Endodermal cell (in vitro differentiated cells): ENCODE measurements at regions not wholly inside any gene's neighbourhood (a gene's known extent, or its start where the extent isn't known, plus 50 kb on each side); places are given as distances from the start of the nearest gene placed in this dataset.

Experiments
- DNase-seq: peaks from one replicate; pipeline ENCODE4 v3.0.0-alpha.2; 2017
- H3K27ac ChIP-seq: 2 replicates; pipeline ENCODE4 v1.5.1; 2013; ENCODE audit warnings: mild to moderate bottlenecking, low read depth, low read length, moderate library complexity
- H3K27me3 ChIP-seq: 2 replicates; pipeline ENCODE4 v1.6.1; 2013; ENCODE audit warnings: mild to moderate bottlenecking, low read length, moderate library complexity; ENCODE audit not compliant: insufficient read depth, control insufficient read depth, poor library complexity, severe bottlenecking
- H3K36me3 ChIP-seq: 2 replicates; pipeline ENCODE4 v1.7.0; 2013; ENCODE audit warnings: mild to moderate bottlenecking, low read length, moderate library complexity; ENCODE audit not compliant: control insufficient read depth, insufficient read depth
- H3K4me1 ChIP-seq: one replicate; pipeline ENCODE4 v1.7.0; 2013; ENCODE audit warnings: low read length; ENCODE audit not compliant: control insufficient read depth, insufficient read depth
- H3K4me3 ChIP-seq: 2 replicates; pipeline ENCODE4 v1.5.1; 2013; ENCODE audit warnings: mild to moderate bottlenecking, low read length, moderate library complexity
- H3K9ac ChIP-seq: 2 replicates; pipeline ENCODE4 v1.6.1; 2013; ENCODE audit warnings: mild to moderate bottlenecking, low read length, moderate library complexity; ENCODE audit not compliant: poor library complexity, severe bottlenecking; ENCODE audit errors: extremely low read depth
- H3K9me3 ChIP-seq: 2 replicates; pipeline ENCODE4 v1.6.1; 2013; ENCODE audit warnings: mild to moderate bottlenecking, low read length, moderate library complexity; ENCODE audit not compliant: control insufficient read depth
- H3K27ac Mint-ChIP-seq: 2 replicates; pipeline ENCODE4 v1.8.0; 2020; ENCODE audit warnings: mixed read lengths
- H3K27me3 Mint-ChIP-seq: 2 replicates; pipeline ENCODE4 v1.8.0; 2021; ENCODE audit warnings: mild to moderate bottlenecking, mixed read lengths; ENCODE audit not compliant: insufficient read depth
- H3K36me3 Mint-ChIP-seq: 2 replicates; pipeline ENCODE4 v1.8.0; 2020; ENCODE audit warnings: low read depth, mixed read lengths
- H3K4me1 Mint-ChIP-seq: 2 replicates; pipeline ENCODE4 v1.8.0; 2020; ENCODE audit warnings: mixed read lengths
- H3K4me3 Mint-ChIP-seq: 2 replicates; pipeline ENCODE4 v1.8.0; 2020; ENCODE audit warnings: mild to moderate bottlenecking, moderate library complexity, mixed read lengths
- H3K9me3 Mint-ChIP-seq: 2 replicates; pipeline ENCODE4 v1.8.0; 2020; ENCODE audit warnings: mild to moderate bottlenecking, mixed read lengths
- WGBS, 2 experiments: methylation state at CpG; one replicate each; pipeline versions ENCODE4 v1.1.5 to v1.1.7; 2013; ENCODE audit warnings: missing lambda C conversion rate in 2 of 2, mixed read lengths in 1 of 2; ENCODE audit not compliant: insufficient coverage in 1 of 2, insufficient read length in 1 of 2; 5-methylcytosine and 5-hydroxymethylcytosine counted together
- TF ChIP-seq, protein P1 (sequence below): fragments of 200-600 bp; sonication (generic); conservative IDR thresholded peaks from 2 replicates; pipeline ENCODE4 v1.5.0; 2021; ENCODE audit warnings: antibody characterized with exemption, mild to moderate bottlenecking

DNA sequence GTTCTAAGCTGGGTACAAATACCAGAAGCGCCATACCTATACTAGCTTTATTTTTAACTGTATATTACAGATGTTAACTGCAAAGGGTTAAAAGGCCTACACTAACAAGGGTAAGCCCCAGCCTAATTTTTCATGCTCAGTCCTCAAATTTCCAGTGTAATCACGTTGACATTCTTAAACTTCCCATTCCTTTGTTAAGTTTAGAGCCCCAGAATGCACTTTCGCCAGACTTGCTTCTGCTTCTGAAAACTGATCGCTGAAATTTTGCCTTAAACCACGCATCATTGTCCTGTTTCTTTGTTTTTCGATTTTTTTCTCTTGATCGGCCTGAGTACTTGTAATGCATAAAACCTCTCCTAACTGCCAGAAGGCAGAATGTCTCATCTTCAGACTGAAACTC lies 2141.9 kb upstream of the AGA start:
- Histone ChIP-seq H3K27ac (no peak overlapping the region), H3K9me3 (no peaks in the 10 kb centered on the region), H3K36me3 (no peaks in the 10 kb centered on the region), H3K4me3 (no peak overlapping the region), H3K4me1 (no peaks in the 10 kb centered on the region), H3K9ac (no peak overlapping the region), H3K27me3 (no peaks in the 10 kb centered on the region)
- Mint-ChIP-seq H3K4me1 (no peaks in the 10 kb centered on the region), H3K36me3 (no peaks in the 10 kb centered on the region), H3K27ac (no peak overlapping the region), H3K4me3 (no peak overlapping the region), H3K9me3 (no peaks in the 10 kb centered on the region), H3K27me3 (no peaks in the 10 kb centered on the region)
- 67 to 78% methylated on average over 5 to 7 of the region's 7 CpGs for WGBS, 2 experiments
- no peak for DNase-seq
- TF ChIP-seq, protein P1, sequence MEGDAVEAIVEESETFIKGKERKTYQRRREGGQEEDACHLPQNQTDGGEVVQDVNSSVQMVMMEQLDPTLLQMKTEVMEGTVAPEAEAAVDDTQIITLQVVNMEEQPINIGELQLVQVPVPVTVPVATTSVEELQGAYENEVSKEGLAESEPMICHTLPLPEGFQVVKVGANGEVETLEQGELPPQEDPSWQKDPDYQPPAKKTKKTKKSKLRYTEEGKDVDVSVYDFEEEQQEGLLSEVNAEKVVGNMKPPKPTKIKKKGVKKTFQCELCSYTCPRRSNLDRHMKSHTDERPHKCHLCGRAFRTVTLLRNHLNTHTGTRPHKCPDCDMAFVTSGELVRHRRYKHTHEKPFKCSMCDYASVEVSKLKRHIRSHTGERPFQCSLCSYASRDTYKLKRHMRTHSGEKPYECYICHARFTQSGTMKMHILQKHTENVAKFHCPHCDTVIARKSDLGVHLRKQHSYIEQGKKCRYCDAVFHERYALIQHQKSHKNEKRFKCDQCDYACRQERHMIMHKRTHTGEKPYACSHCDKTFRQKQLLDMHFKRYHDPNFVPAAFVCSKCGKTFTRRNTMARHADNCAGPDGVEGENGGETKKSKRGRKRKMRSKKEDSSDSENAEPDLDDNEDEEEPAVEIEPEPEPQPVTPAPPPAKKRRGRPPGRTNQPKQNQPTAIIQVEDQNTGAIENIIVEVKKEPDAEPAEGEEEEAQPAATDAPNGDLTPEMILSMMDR: no peak

DNA sequence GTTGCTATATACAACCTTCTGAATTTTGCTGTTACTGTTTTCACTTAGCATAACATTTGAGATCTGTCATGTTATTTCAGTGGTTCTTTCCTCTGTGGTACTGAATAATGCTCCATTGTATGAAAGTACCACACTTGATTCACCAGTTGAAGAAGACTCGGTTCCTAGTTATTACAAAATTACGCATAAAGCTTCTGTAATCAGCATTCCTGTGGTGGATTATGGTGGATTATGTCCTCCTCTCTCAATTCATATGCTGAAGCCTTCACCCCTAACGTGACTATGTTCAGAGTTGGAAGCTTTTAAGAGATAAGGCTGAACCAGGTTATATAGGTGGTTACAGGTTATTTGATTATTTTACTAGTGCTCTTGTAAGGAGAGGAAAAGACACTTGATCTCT lies 2143.5 kb upstream of the AGA start:
- H3K36me3 Mint-ChIP-seq: no peaks in the 10 kb centered on the region
- TF ChIP-seq, protein P1: no peak
- H3K27me3 Mint-ChIP-seq: no peaks in the 10 kb centered on the region
- Histone ChIP-seq H3K36me3 (no peaks in the 10 kb centered on the region), H3K27ac (no peak overlapping the region), H3K4me1 (no peaks in the 10 kb centered on the region), H3K27me3 (no peaks in the 10 kb centered on the region), H3K9me3 (no peaks in the 10 kb centered on the region), H3K9ac (no peak overlapping the region), H3K4me3 (no peak overlapping the region)
- no peaks in the 10 kb centered on the region for H3K4me1 Mint-ChIP-seq
- H3K4me3 Mint-ChIP-seq: no peak overlapping the region
- 89% methylated on average over 3 of the region's 3 CpGs; no CpG with 5 or more reads in 1 of the 2 experiments for WGBS, 2 experiments
- DNase-seq: no peak
- no peak overlapping the region for H3K27ac Mint-ChIP-seq
- H3K9me3 Mint-ChIP-seq: no peaks in the 10 kb centered on the region

DNA sequence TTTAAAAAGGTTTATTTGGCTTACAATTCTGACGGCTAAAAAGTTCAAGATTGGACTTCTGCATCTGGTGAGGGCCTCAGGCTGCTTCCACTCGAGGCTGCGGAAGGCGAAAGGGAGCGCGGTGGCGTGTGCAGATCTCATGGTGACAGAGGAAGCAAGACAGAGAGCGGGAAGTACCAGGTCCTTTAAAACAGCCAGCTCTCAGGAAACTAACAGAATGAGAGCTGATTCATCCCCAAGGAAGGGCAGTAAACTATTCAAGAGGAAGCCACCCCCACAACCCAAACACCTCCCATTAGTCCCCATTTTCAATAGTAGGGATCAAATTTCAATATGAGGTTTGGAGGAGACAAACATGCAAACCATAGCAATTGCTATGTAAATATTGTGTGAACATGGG lies 2144.2 kb upstream of the AGA start:
- peak overlapping the region; percentile 57 for H3K27ac Mint-ChIP-seq
- H3K36me3 Mint-ChIP-seq: no peaks in the 10 kb centered on the region
- no peaks in the 10 kb centered on the region for H3K9me3 Mint-ChIP-seq
- H3K27me3 Mint-ChIP-seq: no peaks in the 10 kb centered on the region
- no peaks in the 10 kb centered on the region for H3K4me1 ChIP-seq
- no peak for DNase-seq
- H3K9me3 ChIP-seq: peaks cover 6% of the 10 kb centered on the region
- no peak overlapping the region for H3K4me3 ChIP-seq
- no peaks in the 10 kb centered on the region for H3K36me3 ChIP-seq
- no peak overlapping the region for H3K4me3 Mint-ChIP-seq
- H3K27ac ChIP-seq: no peak overlapping the region
- TF ChIP-seq, protein P1: no peak
- no peaks in the 10 kb centered on the region for H3K4me1 Mint-ChIP-seq
- WGBS, 2 experiments: 97 to 100% methylated on average over 2 to 8 of the region's 8 CpGs
- H3K27me3 ChIP-seq: no peaks in the 10 kb centered on the region
- no peak overlapping the region for H3K9ac ChIP-seq
